Ammon's horn (tissue), 1 donor: ENCODE measurements at regions not wholly inside any gene's neighbourhood (a gene's known extent, or its start where the extent isn't known, plus 50 kb on each side); places are given as distances from the start of the nearest gene placed in this dataset.

Experiments used
- DNase-seq: peaks from one replicate; pipeline ENCODE4 v3.0.0-alpha.2; 2016; ENCODE audit warnings: low spot score

DNA sequence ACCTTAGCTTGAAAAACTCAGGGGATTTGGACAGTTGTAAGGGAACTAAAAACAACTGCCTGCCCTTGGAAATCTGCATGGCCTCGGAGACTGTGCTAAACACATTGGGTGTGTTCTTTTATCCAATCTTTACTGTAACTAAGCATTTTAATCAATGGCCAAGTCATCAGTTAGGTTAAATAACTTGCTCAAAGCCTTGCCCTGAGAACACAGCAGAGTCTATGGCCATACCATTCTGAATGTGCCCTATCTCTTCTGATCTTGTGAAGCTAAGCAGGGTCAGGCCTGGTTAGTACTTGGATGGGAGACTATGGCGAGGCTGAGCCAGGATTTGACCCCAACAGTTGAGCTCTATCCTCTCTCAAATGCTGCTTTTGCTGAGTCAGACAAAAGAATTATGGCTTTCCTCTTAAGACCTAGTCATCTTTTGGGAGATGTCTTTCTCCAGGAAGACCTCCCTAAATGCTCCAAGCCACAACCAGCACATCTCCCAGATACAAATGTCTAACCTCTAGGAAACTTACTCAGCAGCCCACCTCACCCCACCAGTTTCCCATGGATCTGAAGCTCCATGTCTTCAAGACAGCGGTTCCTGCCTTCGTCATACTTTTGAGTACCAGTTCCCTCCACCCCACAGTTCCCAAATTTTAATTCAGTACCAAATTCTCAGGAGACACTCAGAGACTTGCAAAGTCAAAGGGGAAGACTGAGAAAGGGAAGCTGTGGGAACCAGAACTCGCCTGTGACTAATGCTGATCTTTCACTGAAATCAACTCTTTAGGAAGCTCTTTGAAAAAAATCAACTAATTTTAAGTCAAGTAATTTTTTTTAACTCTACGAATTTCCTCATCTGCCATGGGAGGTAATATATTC is 336.1 kb downstream of the MAF start:
- DNase-seq: peak; percentile 37

DNA sequence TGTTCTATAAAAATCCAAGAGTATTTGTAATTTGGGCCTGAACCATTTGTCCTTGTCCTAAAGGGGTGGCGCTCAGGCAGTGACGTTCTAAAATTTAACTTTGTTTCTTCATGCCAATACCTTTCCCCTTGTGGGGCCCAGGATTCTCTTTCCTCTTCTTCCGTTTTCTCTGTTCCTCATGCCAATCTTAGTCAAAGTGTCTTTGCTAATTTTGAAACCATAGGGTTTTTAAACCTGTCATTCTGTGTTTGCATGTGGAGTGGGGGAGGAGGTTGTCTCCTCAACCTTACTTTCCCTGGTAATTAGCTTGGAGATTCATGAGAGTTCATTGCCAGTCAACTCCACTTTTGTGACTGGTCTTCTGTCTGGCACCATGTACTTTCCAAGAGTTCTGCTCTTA is 337.1 kb downstream of the MAF start:
- DNase-seq: no peak
